Inflammatory macrophage treated with lipopolysaccharide for 1 hour (primary cell): ENCODE measurements at regions not wholly inside any gene's neighbourhood (a gene's known extent, or its start where the extent isn't known, plus 50 kb on each side); places are given as distances from the start of the nearest gene placed in this dataset.

ENCODE experiments used
- DNase-seq, 2 donors: peaks; one replicate each; pipeline ENCODE4 v3.0.0-alpha.2; 2020 to 2022

GRCh38 chr13:32914686-32915085, 101.5 kb upstream of the KL start:
- no peak for DNase-seq

- DNase-seq = no peak
These were observed 98.7 kb upstream of the KL start for GRCh38 chr13:32917504-32917903.

GRCh38 chr13:32923725-32924124, 92.5 kb upstream of the KL start:
- no peak for DNase-seq

GRCh38 chr13:32924886-32925285, 91.3 kb upstream of the KL start:
- DNase-seq = no peak

- no peak for DNase-seq
These were observed 90.7 kb upstream of the KL start for GRCh38 chr13:32925506-32925905.

- DNase-seq = no peak
These were observed 83.8 kb upstream of the KL start for GRCh38 chr13:32932376-32932775.

GRCh38 chr13:32936716-32937115, 79.5 kb upstream of the KL start:
- DNase-seq = no peak

GRCh38 chr13:32938314-32938713, 77.9 kb upstream of the KL start:
- DNase-seq = no peak

GRCh38 chr13:32938907-32939306, 77.3 kb upstream of the KL start:
- DNase-seq = no peak

- DNase-seq = no peak
These were observed 75.6 kb upstream of the KL start for GRCh38 chr13:32940601-32941000.

GRCh38 chr13:32941368-32941767, 74.9 kb upstream of the KL start:
- no peak for DNase-seq

GRCh38 chr13:32946558-32946957, 69.7 kb upstream of the KL start:
- DNase-seq = no peak

GRCh38 chr13:32947411-32948276, 68.6 kb upstream of the KL start:
- no peak for DNase-seq

- DNase-seq = no peak
These were observed 66.4 kb upstream of the KL start for GRCh38 chr13:32949820-32950219.

- DNase-seq = no peak
These were observed 64.6 kb upstream of the KL start for GRCh38 chr13:32951580-32951979.

- no peak for DNase-seq
These were observed 60.2 kb upstream of the KL start for GRCh38 chr13:32955881-32956594.

GRCh38 chr13:32956595-32956933, 59.7 kb upstream of the KL start:
- no peak for DNase-seq

GRCh38 chr13:32960626-32961025, 55.6 kb upstream of the KL start:
- DNase-seq = no peak

- DNase-seq = no peak
These were observed 54.5 kb upstream of the KL start for GRCh38 chr13:32961724-32962123.

GRCh38 chr13:32962342-32962741, 53.9 kb upstream of the KL start:
- no peak for DNase-seq

GRCh38 chr13:32964987-32965386, 51.2 kb upstream of the KL start:
- no peak for DNase-seq
